SU-DHL-6 (cell line): ENCODE measurements at regions not wholly inside any gene's neighbourhood (a gene's known extent, or its start where the extent isn't known, plus 50 kb on each side); places are given as distances from the start of the nearest gene placed in this dataset.

Experiments used
- H2AFZ ChIP-seq: fragments of 200-600 bp; sonication (generic); 2 replicates; pipeline ENCODE4 v1.6.1; 2014; ENCODE audit warnings: low read depth, mild to moderate bottlenecking, moderate library complexity, mixed read lengths, antibody characterized with exemption, low read length; ENCODE audit not compliant: severe bottlenecking
- H3F3A ChIP-seq: fragments of 200-600 bp; shearing (Covaris generic); 2 replicates; pipeline ENCODE4 v1.6.0; 2016; ENCODE audit warnings: antibody characterized with exemption, mild to moderate bottlenecking; ENCODE audit not compliant: insufficient read depth
- H3K27ac ChIP-seq: fragments of 200-600 bp; sonication (generic); 2 replicates; pipeline ENCODE4 v1.5.1; 2016; ENCODE audit warnings: low read depth, mild to moderate bottlenecking, low read length, moderate library complexity, mixed read lengths
- H3K27me3 ChIP-seq: fragments of 200-600 bp; sonication (generic), shearing (Covaris generic); 2 replicates; pipeline ENCODE4 v1.6.0; 2014; ENCODE audit warnings: mild to moderate bottlenecking, low read length
- H3K36me3 ChIP-seq: fragments of 200-600 bp; sonication (generic); 2 replicates; pipeline ENCODE4 v1.6.1; 2014; ENCODE audit warnings: mild to moderate bottlenecking, low read length, mixed read lengths
- H3K4me2 ChIP-seq: fragments of 300-600, 200-600 bp; shearing (Covaris generic), sonication (generic); 2 replicates; pipeline ENCODE4 v1.6.0; 2014; ENCODE audit warnings: low read length, low read depth, mild to moderate bottlenecking; ENCODE audit not compliant: poor library complexity, severe bottlenecking
- H3K4me3 ChIP-seq: fragments of 200-600 bp; sonication (generic); 2 replicates; pipeline ENCODE4 v1.5.1; 2014; ENCODE audit warnings: antibody characterized with exemption, low read length, mild to moderate bottlenecking, mixed read lengths; ENCODE audit not compliant: insufficient read depth, poor library complexity, severe bottlenecking
- H3K79me2 ChIP-seq: fragments of 200-600 bp; sonication (generic); 2 replicates; pipeline ENCODE4 v1.6.1; 2014; ENCODE audit warnings: mild to moderate bottlenecking, low read length, moderate library complexity; ENCODE audit not compliant: insufficient read depth
- H3K9ac ChIP-seq: fragments of 200-600 bp; sonication (generic); 2 replicates; pipeline ENCODE4 v1.7.0; 2014; ENCODE audit warnings: mild to moderate bottlenecking, low read length
- H3K9me2 ChIP-seq: fragments of 200-600 bp; sonication (generic); replicated peaks from 2 replicates; pipeline ENCODE4 v1.6.1; 2014; ENCODE audit warnings: low read length; ENCODE audit not compliant: insufficient read depth
- H3K9me3 ChIP-seq: fragments of 200-600 bp; sonication (generic); 2 replicates; pipeline ENCODE4 v1.6.1; 2014; ENCODE audit warnings: low read length, mixed read lengths; ENCODE audit not compliant: insufficient read depth
- H4K20me1 ChIP-seq: fragments of 200-600 bp; sonication (generic); 2 replicates; pipeline ENCODE4 v1.6.1; 2014; ENCODE audit warnings: low read depth, mild to moderate bottlenecking, antibody characterized with exemption, low read length, moderate library complexity, mixed read lengths
- CTCF ChIP-seq: fragments of 200-600 bp; sonication (generic); IDR thresholded peaks from one replicate; pipeline ENCODE4 v1.5.1; 2017; ENCODE audit warnings: antibody characterized with exemption, mild to moderate bottlenecking, low read length, moderate library complexity; ENCODE audit not compliant: insufficient read depth, poor library complexity, severe bottlenecking
- EZH2phosphoT487 ChIP-seq: fragments of 200-600 bp; sonication (generic), shearing (Covaris generic); conservative IDR thresholded peaks from 2 replicates; pipeline ENCODE4 v1.6.1; 2018; ENCODE audit warnings: mild to moderate bottlenecking, antibody characterized with exemption, low read length, moderate library complexity, mixed read lengths

GRCh38 chr5:17012289-17012688 is 76.2 kb upstream of the MYO10 start:
- H3K4me2 ChIP-seq, result no peak overlapping the region
- H3K9ac ChIP-seq, result no peak overlapping the region
- H3K36me3 ChIP-seq, result no peaks in the 10 kb centered on the region
- TF ChIP-seq CTCF (no peak), EZH2phosphoT487 (no peak)
- no peak overlapping the region for H3K4me3 ChIP-seq
- H3K27me3 ChIP-seq, result no peaks in the 10 kb centered on the region
- H3F3A ChIP-seq, result no peaks in the 10 kb centered on the region
- no peaks in the 10 kb centered on the region for H3K79me2 ChIP-seq
- H2AFZ ChIP-seq, result no peak overlapping the region
- no peaks in the 10 kb centered on the region for H3K9me2 ChIP-seq
- no peak overlapping the region for H3K27ac ChIP-seq
- no peaks in the 10 kb centered on the region for H3K9me3 ChIP-seq
- no peaks in the 10 kb centered on the region for H4K20me1 ChIP-seq

DNA sequence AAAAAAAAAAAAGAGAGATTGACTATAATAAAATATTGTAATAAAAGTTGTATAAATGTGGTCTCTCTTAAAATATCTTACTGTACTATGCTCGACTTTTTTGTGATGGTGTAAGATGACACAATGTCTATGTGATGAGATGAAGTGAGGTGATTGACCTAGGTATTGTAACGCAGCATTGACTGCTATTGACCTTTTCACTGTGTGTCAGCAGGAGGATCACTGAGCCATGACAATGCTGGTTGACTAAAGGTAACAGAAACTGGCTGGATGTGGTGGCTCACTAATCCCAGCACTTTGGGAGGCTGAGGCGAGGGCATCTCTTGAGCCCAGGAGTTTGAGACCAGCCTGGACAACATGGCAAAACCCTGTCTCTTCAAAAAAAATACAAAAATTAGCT is 78.6 kb upstream of the MYO10 start:
- H2AFZ ChIP-seq, result no peak overlapping the region
- TF ChIP-seq CTCF, result no peak
- TF ChIP-seq EZH2phosphoT487, result no peak
- no peak overlapping the region for H3K27ac ChIP-seq
- no peaks in the 10 kb centered on the region for H3K79me2 ChIP-seq
- H3K4me2 ChIP-seq, result no peak overlapping the region
- no peaks in the 10 kb centered on the region for H3K36me3 ChIP-seq
- no peak overlapping the region for H3K9ac ChIP-seq
- H3K9me3 ChIP-seq, result no peaks in the 10 kb centered on the region
- no peaks in the 10 kb centered on the region for H3F3A ChIP-seq
- H3K27me3 ChIP-seq, result no peaks in the 10 kb centered on the region
- no peaks in the 10 kb centered on the region for H4K20me1 ChIP-seq
- no peaks in the 10 kb centered on the region for H3K9me2 ChIP-seq
- H3K4me3 ChIP-seq, result no peak overlapping the region

- Histone ChIP-seq H3K27ac (no peak overlapping the region), H3K4me3 (no peak overlapping the region), H3K79me2 (no peaks in the 10 kb centered on the region), H2AFZ (no peak overlapping the region), H3K36me3 (no peaks in the 10 kb centered on the region), H3K9me3 (no peaks in the 10 kb centered on the region), H3K9me2 (no peaks in the 10 kb centered on the region), H3K27me3 (no peaks in the 10 kb centered on the region), H3K9ac (no peak overlapping the region), H3F3A (no peaks in the 10 kb centered on the region), H4K20me1 (no peaks in the 10 kb centered on the region), H3K4me2 (no peak overlapping the region)
- no peak for TF ChIP-seq CTCF
- TF ChIP-seq EZH2phosphoT487, result no peak
Measured at GRCh38 chr5:17018871-17019270, 82.8 kb upstream of the MYO10 start.

DNA sequence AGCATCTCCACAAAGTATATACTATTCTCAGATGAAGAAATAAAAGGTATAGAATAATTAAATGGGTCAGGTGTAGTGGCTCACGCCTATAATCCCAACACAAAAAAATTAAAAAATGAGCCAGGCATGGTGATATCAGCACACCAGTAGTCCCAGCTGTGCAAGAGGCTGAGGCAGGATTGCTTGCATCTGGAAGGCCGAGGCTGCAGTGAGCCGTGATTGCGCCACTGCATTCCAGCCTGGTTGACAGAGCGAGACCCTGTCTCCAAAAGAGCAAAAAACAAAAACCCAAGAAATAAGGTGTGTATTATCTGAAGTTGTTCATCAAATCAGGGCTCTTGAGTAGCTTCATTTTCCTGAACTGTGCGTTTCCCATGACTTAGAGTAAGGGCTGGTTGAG is 83.2 kb upstream of the MYO10 start:
- TF ChIP-seq CTCF (no peak), EZH2phosphoT487 (no peak)
- Histone ChIP-seq H3K79me2 (no peaks in the 10 kb centered on the region), H3K4me2 (no peak overlapping the region)

More for the DNA sequence above, 83.2 kb upstream of the MYO10 start:
- Histone ChIP-seq H3K27me3 (no peaks in the 10 kb centered on the region), H3K27ac (no peak overlapping the region), H3K36me3 (no peaks in the 10 kb centered on the region), H3K9ac (no peak overlapping the region), H3F3A (no peaks in the 10 kb centered on the region), H3K9me2 (no peaks in the 10 kb centered on the region), H3K4me3 (no peak overlapping the region), H3K9me3 (no peaks in the 10 kb centered on the region), H2AFZ (no peak overlapping the region), H4K20me1 (no peaks in the 10 kb centered on the region)
